DND-41 (cell line): ENCODE measurements at regions not wholly inside any gene's neighbourhood (a gene's known extent, or its start where the extent isn't known, plus 50 kb on each side); places are given as distances from the start of the nearest gene placed in this dataset.

Experiments used
- ATAC-seq: fragments of 200-7000 bp; cut with Tn5 transposase; 3 replicates; pipeline ENCODE4 v1.9.1; 2021; ENCODE audit warnings: low read depth; ENCODE audit not compliant: insufficient read depth
- DNase-seq: peaks from one replicate; pipeline ENCODE4 v3.0.0-alpha.2; 2020
- H2AFZ ChIP-seq: 2 replicates; pipeline ENCODE4 v1.6.0; 2012; ENCODE audit warnings: low read depth, low read length
- H3K27ac ChIP-seq: 2 replicates; pipeline ENCODE4 v1.5.1; 2012; ENCODE audit warnings: low read length, inconsistent platforms
- H3K27me3 ChIP-seq: fragments of 200-600 bp; sonication (generic); 2 replicates; pipeline ENCODE4 v1.6.0; 2012; ENCODE audit warnings: low read length, mild to moderate bottlenecking, inconsistent platforms; ENCODE audit not compliant: insufficient read depth, poor library complexity
- H3K36me3 ChIP-seq: 2 replicates; pipeline ENCODE4 v1.5.1; 2012; ENCODE audit warnings: low read length, inconsistent platforms; ENCODE audit not compliant: insufficient read depth
- H3K4me1 ChIP-seq: 2 replicates; pipeline ENCODE4 v1.5.1; 2012; ENCODE audit warnings: mild to moderate bottlenecking, low read length; ENCODE audit not compliant: insufficient read depth
- H3K4me2 ChIP-seq: 2 replicates; pipeline ENCODE4 v1.6.0; 2012; ENCODE audit warnings: mild to moderate bottlenecking, moderate library complexity, low read length, inconsistent platforms; ENCODE audit not compliant: insufficient read depth
- H3K4me3 ChIP-seq, 2 experiments: fragments of 200-600 bp in 1 of 2; shearing (Covaris generic) in 1 of 2; 2 replicates each; pipeline ENCODE4 v1.5.1; 2012 to 2016; ENCODE audit warnings: inconsistent platforms in 2 of 2, low read length in 2 of 2, mild to moderate bottlenecking in 2 of 2, low read depth in 1 of 2, moderate library complexity in 1 of 2
- H3K79me2 ChIP-seq: 2 replicates; pipeline ENCODE4 v1.6.0; 2012; ENCODE audit warnings: low read length, inconsistent platforms; ENCODE audit not compliant: insufficient read depth
- H3K9ac ChIP-seq: 2 replicates; pipeline ENCODE4 v1.6.0; 2012; ENCODE audit warnings: low read depth, mild to moderate bottlenecking, inconsistent platforms, low read length, moderate library complexity
- H3K9me3 ChIP-seq: 2 replicates; pipeline ENCODE4 v1.5.1; 2012; ENCODE audit warnings: low read length, moderate library complexity, mild to moderate bottlenecking, inconsistent platforms; ENCODE audit not compliant: insufficient read depth, severe bottlenecking
- H4K20me1 ChIP-seq: 2 replicates; pipeline ENCODE4 v1.6.0; 2012; ENCODE audit warnings: low read length; ENCODE audit not compliant: insufficient read depth
- CTCF ChIP-seq: IDR thresholded peaks from 2 replicates; pipeline ENCODE4 v1.5.1; 2012; ENCODE audit warnings: borderline replicate concordance, low read length, moderate library complexity, mild to moderate bottlenecking; ENCODE audit not compliant: poor library complexity, severe bottlenecking; ENCODE audit errors: extremely low read depth
- EZH2 ChIP-seq: IDR thresholded peaks from 3 replicates; pipeline ENCODE4 v1.6.1; 2012; ENCODE audit warnings: borderline replicate concordance, low read depth, mild to moderate bottlenecking, moderate library complexity, low read length, inconsistent platforms; ENCODE audit not compliant: severe bottlenecking

DNA sequence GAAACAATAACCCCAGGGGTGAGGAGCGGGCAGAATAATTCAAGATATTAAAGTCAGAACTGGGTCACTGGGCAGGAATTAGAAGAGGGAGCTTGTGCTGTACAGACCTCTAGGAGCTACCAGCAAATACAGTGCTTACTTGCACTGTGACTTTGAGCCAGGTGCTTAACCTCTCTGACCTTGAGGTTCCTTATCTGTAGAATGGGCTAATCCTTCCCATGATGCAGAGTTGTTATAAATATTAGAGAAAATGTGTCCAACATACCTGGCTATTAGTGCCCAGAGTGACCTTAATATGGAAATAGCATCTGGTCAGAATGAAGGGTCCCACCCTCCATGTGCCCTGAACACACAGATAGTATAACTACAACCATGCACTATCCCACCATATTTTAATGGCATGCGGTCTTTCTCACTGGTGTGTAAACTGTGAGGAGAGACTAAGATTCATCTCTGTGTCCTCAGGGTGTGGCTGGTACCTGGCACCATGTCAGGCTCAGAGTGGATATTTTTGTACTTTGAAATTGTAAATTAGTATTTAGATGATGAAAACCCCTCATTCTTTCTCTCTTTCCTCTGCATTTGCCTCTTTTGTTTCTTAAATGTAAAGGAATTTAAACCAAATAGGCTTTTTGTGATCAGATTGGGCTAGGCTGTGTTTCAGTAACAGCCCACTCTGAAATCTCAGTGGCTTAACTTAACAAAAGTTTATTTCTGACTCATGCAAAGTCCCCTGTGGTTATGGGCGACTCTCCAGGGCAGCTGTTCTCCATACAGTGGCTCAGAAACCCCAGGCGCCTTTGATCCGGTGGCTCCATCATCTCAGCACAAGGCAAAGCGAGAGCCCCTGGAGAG lies 60.0 kb upstream of the ROR1 start:
- H4K20me1 ChIP-seq, result no peaks in the 10 kb centered on the region
- no peak for TF ChIP-seq CTCF
- no peak for TF ChIP-seq EZH2
- no peaks in the 10 kb centered on the region for H3K36me3 ChIP-seq
- H3K9me3 ChIP-seq, result no peaks in the 10 kb centered on the region
- no peak overlapping the region for H2AFZ ChIP-seq
- H3K27ac ChIP-seq, result no peak overlapping the region
- no peaks in the 10 kb centered on the region for H3K79me2 ChIP-seq
- H3K4me2 ChIP-seq, result no peak overlapping the region
- ATAC-seq, result peak; percentile 37; the same call in 1 of the 3 replicates
- H3K9ac ChIP-seq, result no peak overlapping the region
- H3K4me3 ChIP-seq, result no peak overlapping the region
- peaks cover 23% of the 10 kb centered on the region for H3K27me3 ChIP-seq
- H3K4me1 ChIP-seq, result no peaks in the 10 kb centered on the region
- peak; percentile 9 for DNase-seq

DNA sequence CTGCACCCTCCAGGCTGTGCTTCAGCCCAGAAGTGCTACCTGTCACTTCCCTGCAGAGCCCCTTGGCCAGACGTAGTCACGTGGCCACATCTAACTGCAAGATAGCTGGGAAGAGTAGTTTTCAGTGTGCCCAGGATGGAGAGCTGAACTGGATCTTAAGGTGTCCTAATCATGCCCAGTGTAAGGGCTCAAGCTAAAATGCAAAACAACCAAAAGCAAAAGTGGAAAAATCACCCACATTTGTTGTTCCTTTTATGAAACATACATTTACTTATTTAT lies 59.4 kb upstream of the ROR1 start:
- no peak for DNase-seq
- no peaks in the 10 kb centered on the region for H3K9me3 ChIP-seq
- H4K20me1 ChIP-seq, result no peaks in the 10 kb centered on the region
- H3K27me3 ChIP-seq, result peaks cover 23% of the 10 kb centered on the region
- H3K4me2 ChIP-seq, result no peak overlapping the region
- no peak overlapping the region for H3K9ac ChIP-seq
- no peak overlapping the region for H3K27ac ChIP-seq
- H3K79me2 ChIP-seq, result no peaks in the 10 kb centered on the region
- H3K4me3 ChIP-seq, result no peak overlapping the region
- no peaks in the 10 kb centered on the region for H3K4me1 ChIP-seq
- TF ChIP-seq EZH2 (no peak), CTCF (no peak)
- ATAC-seq, result no peak
- no peak overlapping the region for H2AFZ ChIP-seq
- no peaks in the 10 kb centered on the region for H3K36me3 ChIP-seq

GRCh38 chr1:63717511-63718065 lies 56.2 kb upstream of the ROR1 start:
- Histone ChIP-seq H3K36me3 (no peaks in the 10 kb centered on the region), H4K20me1 (no peaks in the 10 kb centered on the region), H3K27me3 (peaks cover 23% of the 10 kb centered on the region), H3K27ac (no peak overlapping the region), H3K4me2 (no peak overlapping the region), H3K4me1 (no peaks in the 10 kb centered on the region), H3K4me3 (no peak overlapping the region), H2AFZ (no peak overlapping the region), H3K9ac (no peak overlapping the region), H3K79me2 (no peaks in the 10 kb centered on the region), H3K9me3 (no peaks in the 10 kb centered on the region)
- DNase-seq (no peak), ATAC-seq (no peak)
- TF ChIP-seq CTCF (no peak), EZH2 (no peak)
